Vagina (tissue), 2 donors: ENCODE measurements at regions not wholly inside any gene's neighbourhood (a gene's known extent, or its start where the extent isn't known, plus 50 kb on each side); places are given as distances from the start of the nearest gene placed in this dataset.

Experiments used
- CTCF ChIP-seq, 3 experiments: fragments of 450-650 bp in 2 of 3; fragments of 200-600 bp in 1 of 3; sonication (generic) in 1 of 3; IDR thresholded peaks; one replicate each; pipeline ENCODE4 v1.5.1; 2017 to 2019; ENCODE audit warnings: antibody characterized with exemption in 3 of 3, mild to moderate bottlenecking in 2 of 3, moderate library complexity in 2 of 3
- POLR2A ChIP-seq, 2 donors: fragments of 450-650 bp; IDR thresholded peaks; one replicate each; pipeline ENCODE4 v1.6.1; 2017; ENCODE audit warnings: antibody characterized with exemption in 2 of 2, mild to moderate bottlenecking in 2 of 2, moderate library complexity in 2 of 2

DNA sequence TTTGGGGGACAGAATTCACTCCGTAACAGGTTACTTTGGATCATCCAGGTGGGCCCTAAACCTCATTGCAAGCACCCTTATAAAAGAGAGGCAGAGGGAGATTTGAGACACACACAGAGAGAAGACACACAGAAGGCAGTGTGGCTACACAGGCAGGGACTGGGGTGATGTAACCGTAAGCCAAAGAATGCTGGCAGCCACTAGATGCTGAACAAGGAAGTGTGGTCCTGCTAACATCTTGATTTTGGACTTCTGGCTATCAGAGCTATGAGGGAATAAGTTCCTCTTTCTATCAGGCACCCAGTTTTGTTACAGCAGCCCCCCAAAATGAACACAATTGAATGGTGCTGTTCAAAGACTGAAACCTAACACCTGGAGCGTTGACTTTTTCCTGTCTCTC is 191.3 kb upstream of the MYLIP start:
- TF ChIP-seq POLR2A (IDR thresholded peaks at IDR 0.05) (no peak), CTCF (IDR thresholded peaks at IDR 0.05) (no peak)
